H9 (cell line): ENCODE measurements at regions not wholly inside any gene's neighbourhood (a gene's known extent, or its start where the extent isn't known, plus 50 kb on each side); places are given as distances from the start of the nearest gene placed in this dataset.

Source experiments
- DNase-seq: peaks from one replicate; pipeline ENCODE4 v3.0.0-alpha.2; 2017
- H2AFZ ChIP-seq: one replicate; pipeline ENCODE4 v1.6.1; 2013; ENCODE audit warnings: mild to moderate bottlenecking, low read length, control low read depth, moderate library complexity
- H2AK5ac ChIP-seq: 2 replicates; pipeline ENCODE4 v1.6.1; 2013; ENCODE audit warnings: low read length, control low read depth, mixed read lengths; ENCODE audit not compliant: insufficient read length
- H2BK120ac ChIP-seq: one replicate; pipeline ENCODE4 v1.6.1; 2013; ENCODE audit warnings: low read depth, mild to moderate bottlenecking, low read length, control low read depth, inconsistent platforms; ENCODE audit not compliant: poor library complexity, severe bottlenecking
- H2BK12ac ChIP-seq: 2 replicates; pipeline ENCODE4 v1.6.1; 2013; ENCODE audit warnings: low read length, control low read depth, mixed read lengths, low read depth; ENCODE audit not compliant: insufficient read length
- H2BK15ac ChIP-seq: 2 replicates; pipeline ENCODE4 v1.6.1; 2013; ENCODE audit warnings: low read depth, low read length, control low read depth
- H2BK20ac ChIP-seq: one replicate; pipeline ENCODE4 v1.6.1; 2013; ENCODE audit warnings: low read depth, mild to moderate bottlenecking, low read length, control low read depth, inconsistent platforms; ENCODE audit not compliant: poor library complexity, severe bottlenecking
- H2BK5ac ChIP-seq: 2 replicates; pipeline ENCODE4 v1.6.1; 2013; ENCODE audit warnings: low read length, control low read depth, mixed read lengths; ENCODE audit not compliant: insufficient read length
- H3K14ac ChIP-seq: 2 replicates; pipeline ENCODE4 v1.6.1; 2013; ENCODE audit warnings: low read length, control low read depth; ENCODE audit not compliant: insufficient read depth
- H3K18ac ChIP-seq: 2 replicates; pipeline ENCODE4 v1.6.1; 2013; ENCODE audit warnings: low read depth, mild to moderate bottlenecking, mixed read lengths, low read length, control low read depth; ENCODE audit not compliant: insufficient read length
- H3K23ac ChIP-seq: 2 replicates; pipeline ENCODE4 v1.6.1; 2013; ENCODE audit warnings: low read length, control low read depth, mixed read lengths, low read depth; ENCODE audit not compliant: insufficient read length
- H3K23me2 ChIP-seq: 2 replicates; pipeline ENCODE4 v1.6.1; 2013; ENCODE audit warnings: low read depth, mild to moderate bottlenecking, mixed read lengths, low read length, control low read depth; ENCODE audit not compliant: insufficient read length, poor library complexity, severe bottlenecking
- H3K27ac ChIP-seq: 2 replicates; pipeline ENCODE4 v1.5.1; 2013; ENCODE audit warnings: low read length, control low read depth, mixed read lengths, low read depth; ENCODE audit not compliant: insufficient read length
- H3K27me3 ChIP-seq: 2 replicates; pipeline ENCODE4 v1.6.1; 2013; ENCODE audit warnings: low read length, control low read depth, inconsistent platforms; ENCODE audit not compliant: insufficient read depth
- H3K4ac ChIP-seq: 2 replicates; pipeline ENCODE4 v1.6.1; 2013; ENCODE audit warnings: low read depth, mild to moderate bottlenecking, control low read depth, inconsistent platforms, low read length, moderate library complexity
- H3K4me1 ChIP-seq: 2 replicates; pipeline ENCODE4 v1.6.1; 2013; ENCODE audit warnings: low read length, control low read depth, inconsistent platforms; ENCODE audit not compliant: insufficient read depth
- H3K4me2 ChIP-seq: 2 replicates; pipeline ENCODE4 v1.6.1; 2013; ENCODE audit warnings: low read length, control low read depth, mixed read lengths; ENCODE audit not compliant: insufficient read length, insufficient read depth
- H3K56ac ChIP-seq: 2 replicates; pipeline ENCODE4 v1.6.1; 2013; ENCODE audit warnings: low read depth, mild to moderate bottlenecking, mixed read lengths, low read length, control low read depth; ENCODE audit not compliant: insufficient read length
- H3K79me1 ChIP-seq: 2 replicates; pipeline ENCODE4 v1.6.1; 2013; ENCODE audit warnings: low read depth, mild to moderate bottlenecking, moderate library complexity, low read length, control low read depth, inconsistent platforms; ENCODE audit not compliant: insufficient read depth, poor library complexity, severe bottlenecking
- H3K79me2 ChIP-seq: 2 replicates; pipeline ENCODE4 v1.6.1; 2013; ENCODE audit warnings: low read length, control low read depth, inconsistent platforms; ENCODE audit not compliant: insufficient read depth
- H3K9ac ChIP-seq: 2 replicates; pipeline ENCODE4 v1.6.1; 2013; ENCODE audit warnings: low read length, control low read depth, mixed read lengths; ENCODE audit not compliant: insufficient read length; ENCODE audit errors: extremely low read depth
- H3K9me3 ChIP-seq: one replicate; pipeline ENCODE4 v1.6.1; 2013; ENCODE audit warnings: low read depth, low read length, inconsistent platforms; ENCODE audit not compliant: control insufficient read depth
- H3T11ph ChIP-seq: one replicate; pipeline ENCODE4 v1.6.1; 2013; ENCODE audit warnings: mild to moderate bottlenecking, low read length, control low read depth, inconsistent platforms
- H4K20me1 ChIP-seq: one replicate; pipeline ENCODE4 v1.6.1; 2013; ENCODE audit not compliant: control insufficient read depth, insufficient read length, insufficient read depth
- H4K5ac ChIP-seq: 2 replicates; pipeline ENCODE4 v1.6.1; 2013; ENCODE audit warnings: low read depth, mild to moderate bottlenecking, mixed read lengths, low read length, control low read depth; ENCODE audit not compliant: insufficient read length
- H4K8ac ChIP-seq: replicated peaks from 2 replicates; pipeline ENCODE4 v1.6.1; 2013; ENCODE audit warnings: low read length, control low read depth, mixed read lengths, low read depth; ENCODE audit not compliant: insufficient read length
- H4K91ac ChIP-seq: 2 replicates; pipeline ENCODE4 v1.6.1; 2013; ENCODE audit warnings: low read depth, mild to moderate bottlenecking, moderate library complexity, mixed read lengths, low read length, control low read depth; ENCODE audit not compliant: insufficient read length
- H3K27ac Mint-ChIP-seq, 3 experiments: 2 replicates in 2 of 3; 3 replicates in 1 of 3; pipeline ENCODE4 v1.8.0; 2020 to 2021; ENCODE audit warnings: mixed read lengths in 3 of 3, mild to moderate bottlenecking in 1 of 3, moderate library complexity in 1 of 3
- H3K27me3 Mint-ChIP-seq: 2 replicates; pipeline ENCODE4 v1.8.0; 2021; ENCODE audit warnings: low read depth, mild to moderate bottlenecking, moderate library complexity, mixed read lengths
- H3K36me3 Mint-ChIP-seq, 3 experiments: 2 replicates in 2 of 3; 3 replicates in 1 of 3; pipeline ENCODE4 v1.8.0; 2020 to 2021; ENCODE audit warnings: low read depth in 3 of 3, mixed read lengths in 3 of 3; ENCODE audit not compliant: insufficient read depth in 1 of 3
- H3K4me1 Mint-ChIP-seq, 2 experiments: 2 replicates each; pipeline ENCODE4 v1.8.0; 2020; ENCODE audit warnings: mixed read lengths in 2 of 2
- H3K4me3 Mint-ChIP-seq, 2 experiments: 2 replicates in 1 of 2; 3 replicates in 1 of 2; pipeline ENCODE4 v1.8.0; 2020 to 2021; ENCODE audit warnings: mild to moderate bottlenecking in 2 of 2, mixed read lengths in 2 of 2, moderate library complexity in 1 of 2
- H3K9me3 Mint-ChIP-seq, 2 experiments: 2 replicates in 1 of 2; 3 replicates in 1 of 2; pipeline ENCODE4 v1.8.0; 2020; ENCODE audit warnings: mild to moderate bottlenecking in 2 of 2, mixed read lengths in 2 of 2, moderate library complexity in 1 of 2
- WGBS: extraction: QIAGEN DNeasy Blood & Tissue Kit; methylation state at CpG from one replicate; pipeline ENCODE4 v1.1.7; 2013; ENCODE audit warnings: missing lambda C conversion rate, low lambda C conversion rate, mixed read lengths; ENCODE audit not compliant: insufficient read length; ENCODE audit errors: extremely low coverage; 5-methylcytosine and 5-hydroxymethylcytosine counted together
- TF ChIP-seq, protein P1 (sequence below): fragments of 200-600 bp; sonication (generic); conservative IDR thresholded peaks from 3 replicates; pipeline ENCODE4 v1.8.0; 2021; ENCODE audit warnings: antibody characterized with exemption, mild to moderate bottlenecking

DNA sequence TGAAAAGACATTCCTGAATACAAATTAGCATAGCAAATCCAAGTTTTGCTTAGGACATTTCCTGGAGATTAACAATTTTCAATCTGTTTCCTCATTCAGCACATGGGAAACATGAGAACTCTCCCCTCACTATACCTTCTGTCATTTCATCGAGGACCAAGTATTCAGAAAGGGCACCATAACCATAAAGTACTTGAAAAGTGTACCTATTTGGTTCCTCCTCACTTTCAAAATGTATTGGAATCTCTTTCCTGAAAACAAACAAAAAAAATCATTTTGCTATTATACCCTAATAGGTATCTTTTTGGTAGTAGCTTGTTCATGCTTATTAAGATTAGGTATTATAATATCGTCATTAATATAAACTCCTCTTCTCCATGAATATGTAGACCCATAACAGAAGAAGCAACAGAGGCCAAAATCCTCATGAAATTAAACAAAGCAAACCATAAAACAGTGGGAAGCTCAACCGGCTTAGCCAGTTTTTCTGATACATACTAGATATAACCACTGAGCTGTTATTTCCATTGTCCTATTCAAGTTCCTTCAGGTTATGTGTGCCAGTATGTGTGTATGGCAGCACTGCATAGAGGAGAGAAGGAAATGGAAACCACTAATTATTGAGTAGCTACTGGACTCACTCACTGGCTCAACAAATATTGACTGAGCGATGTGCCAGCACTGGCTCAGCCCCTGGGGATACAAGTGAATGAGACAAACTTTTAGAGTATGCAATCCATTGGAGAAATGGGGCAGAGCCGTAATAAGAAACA lies 274.0 kb downstream of the MAFB start:
- Mint-ChIP-seq H3K36me3 (peaks cover 5 to 18% (median 6%) of the 10 kb centered on the region in 3 experiments; a peak in 4 of 7 replicates), H3K27me3 (no peaks in the 10 kb centered on the region; the same call in none of the 2 replicates), H3K4me1 (peaks cover 0 to 4% of the 10 kb centered on the region in 2 experiments; a peak in 1 of 4 replicates), H3K4me3 (no peak overlapping the region), H3K9me3 (peaks cover 16 to 18% of the 10 kb centered on the region in 2 experiments; a peak in 4 of 5 replicates), H3K27ac (peak overlapping the region in 1 of 3 experiments; percentile 84; a peak in 2 of 7 replicates)
- Histone ChIP-seq H3K4me1 (no peaks in the 10 kb centered on the region), H2BK15ac (no peak overlapping the region), H3K27ac (no peak overlapping the region), H3K14ac (no peak overlapping the region), H3K79me2 (no peaks in the 10 kb centered on the region), H2BK120ac (no peak overlapping the region), H2BK12ac (no peak overlapping the region), H4K91ac (no peak overlapping the region), H3K23ac (no peak overlapping the region), H3K4ac (no peak overlapping the region), H2AFZ (no peak overlapping the region), H3K56ac (no peak overlapping the region), H2BK20ac (no peak overlapping the region), H3K27me3 (no peaks in the 10 kb centered on the region), H4K8ac (no peak overlapping the region), H2AK5ac (no peak overlapping the region), H3K79me1 (no peaks in the 10 kb centered on the region), H4K5ac (no peak overlapping the region), H4K20me1 (no peaks in the 10 kb centered on the region), H3K18ac (no peak overlapping the region), H3K23me2 (no peaks in the 10 kb centered on the region), H3T11ph (no peak overlapping the region), H2BK5ac (no peak overlapping the region), H3K4me2 (no peak overlapping the region), H3K9ac (no peak overlapping the region), H3K9me3 (peaks cover 7% of the 10 kb centered on the region)
- no CpG with 5 or more reads among the region's 5 CpGs for WGBS
- TF ChIP-seq, protein P1, sequence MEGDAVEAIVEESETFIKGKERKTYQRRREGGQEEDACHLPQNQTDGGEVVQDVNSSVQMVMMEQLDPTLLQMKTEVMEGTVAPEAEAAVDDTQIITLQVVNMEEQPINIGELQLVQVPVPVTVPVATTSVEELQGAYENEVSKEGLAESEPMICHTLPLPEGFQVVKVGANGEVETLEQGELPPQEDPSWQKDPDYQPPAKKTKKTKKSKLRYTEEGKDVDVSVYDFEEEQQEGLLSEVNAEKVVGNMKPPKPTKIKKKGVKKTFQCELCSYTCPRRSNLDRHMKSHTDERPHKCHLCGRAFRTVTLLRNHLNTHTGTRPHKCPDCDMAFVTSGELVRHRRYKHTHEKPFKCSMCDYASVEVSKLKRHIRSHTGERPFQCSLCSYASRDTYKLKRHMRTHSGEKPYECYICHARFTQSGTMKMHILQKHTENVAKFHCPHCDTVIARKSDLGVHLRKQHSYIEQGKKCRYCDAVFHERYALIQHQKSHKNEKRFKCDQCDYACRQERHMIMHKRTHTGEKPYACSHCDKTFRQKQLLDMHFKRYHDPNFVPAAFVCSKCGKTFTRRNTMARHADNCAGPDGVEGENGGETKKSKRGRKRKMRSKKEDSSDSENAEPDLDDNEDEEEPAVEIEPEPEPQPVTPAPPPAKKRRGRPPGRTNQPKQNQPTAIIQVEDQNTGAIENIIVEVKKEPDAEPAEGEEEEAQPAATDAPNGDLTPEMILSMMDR, result no peak
- DNase-seq, result no peak
